NCI-H345 treated with DMSO at 0.1 percent for 48 hours (cell line): ENCODE measurements at regions not wholly inside any gene's neighbourhood (a gene's known extent, or its start where the extent isn't known, plus 50 kb on each side); places are given as distances from the start of the nearest gene placed in this dataset.

Experiments used
- DNase-seq: peaks from one replicate; lab custom pipeline; 2025; ENCODE audit not compliant: unreplicated experiment; lab: John Stamatoyannopoulos, UW

GRCh38 chr5:2300861-2301574 is 418.3 kb upstream of the IRX4 start:
- no peak for DNase-seq

DNA sequence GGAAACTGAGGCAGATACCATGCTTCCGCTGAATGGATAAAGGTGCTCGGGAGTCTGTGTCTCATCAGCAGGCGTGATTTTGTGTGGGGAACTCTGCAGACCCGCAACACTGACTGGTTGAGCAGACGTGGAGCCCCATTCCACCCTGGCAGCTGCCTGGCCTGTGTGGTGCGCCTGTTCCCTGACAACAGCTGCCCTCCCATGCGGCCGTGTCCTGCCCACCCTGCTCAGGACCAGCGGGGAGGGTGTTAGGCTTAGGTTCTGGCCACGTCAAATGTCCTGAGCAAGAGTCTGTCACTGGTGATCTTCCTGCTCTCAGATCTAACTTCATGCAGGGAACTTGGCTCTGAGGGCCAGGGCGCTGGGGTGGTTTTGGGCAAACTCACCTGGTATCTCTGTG is 417.7 kb upstream of the IRX4 start:
- no peak for DNase-seq

- no peak for DNase-seq
Measured at GRCh38 chr5:2299388-2300220, 416.9 kb upstream of the IRX4 start.

DNA sequence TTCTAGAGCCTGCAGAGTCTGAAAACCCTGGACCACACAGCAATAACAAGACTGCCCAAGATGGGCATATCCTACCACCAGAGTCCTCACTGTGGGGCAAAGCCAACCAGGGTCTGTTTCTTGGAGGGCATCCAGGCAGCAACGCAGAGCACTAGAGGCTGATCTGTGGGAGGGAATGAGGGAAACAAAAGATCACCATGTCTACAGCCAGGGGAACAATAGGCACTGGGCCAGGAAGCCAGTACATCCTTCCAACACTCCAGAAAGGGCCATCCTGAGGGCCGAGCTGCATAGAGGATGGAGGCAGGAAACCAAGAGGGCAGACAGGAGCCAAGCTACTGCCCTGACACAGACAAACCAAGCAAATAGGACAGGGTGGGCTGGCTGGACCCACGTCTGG is 416.1 kb upstream of the IRX4 start:
- no peak for DNase-seq

DNA sequence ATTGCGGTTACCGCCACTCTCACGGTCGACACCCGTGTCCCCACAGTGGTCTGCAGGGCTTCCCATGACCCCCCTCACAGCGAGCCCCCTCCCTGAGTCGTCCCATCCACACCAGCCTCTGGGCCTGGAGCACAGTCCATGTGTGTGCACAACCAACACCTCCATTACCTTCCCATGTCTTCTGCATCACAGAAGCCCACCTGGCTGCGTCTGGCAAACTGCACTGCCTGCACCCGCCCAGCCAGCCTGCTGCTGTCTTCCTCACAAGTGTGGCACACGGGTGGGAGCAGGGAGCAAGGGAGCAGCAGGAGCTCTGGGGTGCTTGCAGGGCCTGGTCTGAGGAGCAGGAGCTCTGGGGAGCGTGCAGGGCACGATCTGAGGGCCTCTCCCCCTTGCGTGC is 415.3 kb upstream of the IRX4 start:
- DNase-seq = no peak

GRCh38 chr5:2295476-2295875 is 412.8 kb upstream of the IRX4 start:
- no peak for DNase-seq

DNA sequence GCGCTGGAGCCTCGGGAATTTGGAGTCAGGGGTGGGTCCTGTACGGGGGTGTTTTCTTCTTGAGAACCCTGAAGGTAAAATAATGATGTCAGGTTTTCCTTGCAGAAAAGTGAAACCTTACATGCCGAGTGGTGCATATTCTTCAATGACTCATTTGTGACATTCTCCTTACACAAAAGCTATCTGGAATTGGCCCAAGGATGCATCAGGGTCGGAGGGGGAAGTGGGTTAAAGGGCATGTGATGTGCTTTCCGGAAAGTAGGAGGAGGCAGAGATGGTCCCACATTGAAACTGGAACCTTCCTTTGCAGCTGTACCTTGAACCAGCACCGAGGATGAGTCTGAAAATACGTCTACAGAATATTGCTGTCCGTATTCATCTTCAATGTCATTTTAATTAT is 411.2 kb upstream of the IRX4 start:
- no peak for DNase-seq

DNA sequence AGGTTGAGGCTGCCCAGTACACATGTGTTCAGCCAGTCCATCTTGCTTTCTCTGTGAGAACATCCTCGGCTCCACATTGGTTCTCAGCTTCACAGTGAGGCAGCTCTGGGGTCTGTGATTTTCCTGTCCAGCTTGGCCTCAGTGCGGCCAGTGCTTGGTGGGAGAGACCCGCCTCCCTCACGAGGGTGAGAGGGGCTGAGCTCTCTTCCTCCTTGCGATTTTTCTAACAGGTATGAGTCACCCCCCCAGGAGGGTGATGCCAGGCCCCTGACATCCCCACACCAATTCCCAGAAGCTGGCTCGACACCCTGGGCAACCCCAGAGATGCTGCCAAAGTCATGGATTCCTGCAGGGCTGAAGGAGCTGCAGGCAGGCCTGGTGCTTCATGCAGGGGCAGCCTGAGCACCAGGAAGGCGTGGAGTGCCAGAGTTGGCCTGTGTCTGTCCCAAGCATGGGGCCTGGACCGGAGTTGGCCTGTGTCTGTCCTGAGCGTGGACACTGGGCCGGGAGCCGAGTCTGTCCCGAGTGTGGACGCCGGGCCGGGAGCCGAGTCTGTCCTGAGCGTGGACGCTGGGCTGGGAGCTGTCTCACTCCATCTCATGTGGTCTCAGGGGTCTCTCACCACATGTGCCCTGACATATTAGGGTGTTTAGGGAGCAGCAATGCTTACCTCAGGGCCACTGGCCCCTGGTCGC is 408.6 kb upstream of the IRX4 start:
- no peak for DNase-seq

DNA sequence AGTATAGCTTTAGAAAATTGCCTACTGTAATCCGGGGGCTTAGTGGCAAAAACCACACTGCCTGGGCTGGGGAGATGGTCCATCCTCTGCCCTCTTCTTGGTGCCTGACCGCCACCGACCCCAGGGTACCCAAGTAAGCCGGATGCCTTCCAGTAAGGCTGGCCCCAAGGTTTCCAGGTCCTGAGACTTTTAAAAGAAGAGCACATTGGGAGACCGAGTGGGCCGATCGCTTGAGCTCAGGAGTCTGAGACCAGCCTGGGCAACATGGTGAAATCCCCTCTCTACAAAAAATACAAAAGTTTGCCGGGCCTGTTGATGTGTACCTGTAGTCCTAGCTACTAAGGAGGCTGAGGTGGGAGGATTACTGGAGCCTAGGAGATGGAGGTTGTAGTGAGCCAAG is 406.7 kb upstream of the IRX4 start:
- DNase-seq = no peak

DNA sequence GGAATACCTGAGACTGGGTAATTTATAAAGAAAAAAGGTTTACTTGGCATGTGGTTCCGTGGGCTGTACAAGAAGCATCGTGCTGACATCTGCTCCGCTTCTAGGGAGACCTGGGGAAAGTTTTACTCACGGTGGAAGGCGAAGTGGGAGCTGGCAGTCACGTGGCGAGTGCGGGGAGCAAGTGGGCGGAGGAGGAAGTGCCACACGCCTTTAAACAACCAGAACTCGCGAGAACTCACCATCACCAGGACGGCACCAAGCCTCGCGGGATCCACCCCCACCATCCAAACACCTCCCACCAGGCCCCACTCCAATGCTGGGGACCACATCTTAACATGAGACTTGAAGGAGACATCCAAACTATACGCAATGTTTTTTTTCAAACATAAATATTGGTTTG is 406.2 kb upstream of the IRX4 start:
- DNase-seq = no peak

DNA sequence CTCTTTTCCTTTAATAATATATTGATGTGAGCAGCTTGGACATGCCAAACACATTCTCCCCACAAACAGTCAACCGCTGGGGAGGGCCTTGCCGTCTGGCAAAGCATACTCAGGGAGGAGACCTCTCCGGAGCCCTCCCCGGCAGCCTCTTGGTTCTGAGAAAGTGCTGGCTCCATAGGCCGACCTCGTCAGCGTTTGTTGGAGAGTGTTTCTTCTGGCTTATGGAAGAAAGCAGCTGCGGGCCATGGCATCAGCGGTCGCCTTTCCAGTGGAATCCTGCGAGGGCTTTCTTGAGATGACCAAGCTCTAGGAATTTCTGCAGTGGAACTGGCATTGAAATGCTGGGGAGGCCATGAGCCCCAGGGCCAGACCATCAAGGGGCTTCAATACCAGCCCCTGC is 405.7 kb upstream of the IRX4 start:
- DNase-seq = no peak

- DNase-seq = no peak
Measured at GRCh38 chr5:2286250-2286649, 403.5 kb upstream of the IRX4 start.

DNA sequence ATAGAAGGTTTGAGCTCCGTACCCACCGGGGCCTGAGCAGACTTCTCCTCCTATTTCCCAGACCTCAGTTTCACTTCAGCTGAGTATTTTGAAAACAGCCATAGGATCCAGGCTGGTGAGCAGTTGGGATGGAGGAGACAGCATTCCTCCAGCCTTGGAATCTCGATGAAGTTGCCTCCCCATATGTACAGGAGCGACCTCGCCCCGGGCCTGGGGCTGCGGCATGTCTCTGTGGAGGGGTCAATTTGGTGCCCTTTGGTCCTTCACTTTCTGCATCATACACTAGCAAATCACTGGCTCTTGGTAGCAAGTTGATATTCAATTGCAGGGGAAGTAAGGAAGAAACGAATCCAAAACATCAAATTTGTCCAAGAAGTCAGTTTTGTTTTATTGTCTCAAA is 402.0 kb upstream of the IRX4 start:
- DNase-seq = no peak

DNA sequence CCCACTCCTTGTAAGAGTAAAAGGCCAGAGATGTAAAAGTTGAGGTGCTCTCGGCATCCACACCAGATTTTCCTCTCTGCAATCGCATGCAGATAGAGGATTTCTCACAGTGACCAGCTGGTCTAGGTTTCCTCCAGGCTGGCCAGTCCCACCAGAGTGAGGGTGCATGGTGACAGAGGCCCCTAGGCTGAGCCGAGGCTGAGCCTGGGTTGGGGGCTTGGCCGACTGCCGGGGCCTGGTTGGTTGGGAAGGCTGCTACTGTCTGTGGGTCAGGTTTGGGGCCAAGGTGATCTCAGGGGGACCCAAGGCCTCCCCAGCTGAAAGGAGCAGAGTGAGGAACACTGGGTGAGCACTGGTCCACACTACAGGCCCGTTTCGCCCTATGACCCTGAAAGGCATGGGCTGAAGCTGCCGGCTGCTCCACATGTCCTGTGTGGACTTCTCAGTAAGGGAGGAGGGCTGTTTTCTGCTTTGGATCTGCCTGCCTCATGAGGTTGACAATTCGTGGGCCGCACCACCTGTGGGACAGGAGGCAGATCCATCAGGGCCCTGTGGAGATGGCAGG is 400.8 kb upstream of the IRX4 start:
- DNase-seq = no peak

GRCh38 chr5:2282893-2283292 is 400.2 kb upstream of the IRX4 start:
- no peak for DNase-seq

DNA sequence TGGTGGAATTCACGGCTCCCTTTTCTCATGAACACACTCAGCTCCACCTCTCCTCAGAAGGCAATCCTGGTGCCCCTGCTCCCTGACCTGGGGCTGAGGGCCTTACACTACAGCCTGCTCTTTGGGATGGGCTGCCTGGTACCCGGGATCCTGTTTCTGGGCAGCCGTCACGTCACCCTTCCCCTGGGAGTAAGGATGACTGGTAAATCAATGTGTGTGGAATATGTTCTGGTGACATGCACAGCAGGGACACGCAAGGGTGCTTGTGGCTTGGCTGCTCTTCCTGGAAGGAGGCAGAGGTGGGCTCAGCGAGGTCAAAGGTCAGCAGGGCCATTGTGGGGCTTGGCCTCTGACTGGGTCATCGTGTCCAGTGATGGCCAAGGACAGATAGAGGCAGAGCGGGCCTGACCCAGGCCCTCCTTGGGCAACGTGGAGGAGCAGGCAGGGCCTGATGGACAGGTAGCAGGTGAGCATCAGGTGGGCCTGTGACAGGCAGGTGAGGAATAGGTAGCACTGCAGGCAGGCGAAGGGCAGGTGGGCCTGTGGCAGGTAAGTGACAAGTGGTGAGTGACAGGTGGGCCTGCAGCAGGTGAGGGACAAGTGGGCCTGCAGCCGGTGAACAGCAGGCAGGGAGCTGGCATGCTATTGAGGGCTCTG is 399.4 kb upstream of the IRX4 start:
- no peak for DNase-seq

DNA sequence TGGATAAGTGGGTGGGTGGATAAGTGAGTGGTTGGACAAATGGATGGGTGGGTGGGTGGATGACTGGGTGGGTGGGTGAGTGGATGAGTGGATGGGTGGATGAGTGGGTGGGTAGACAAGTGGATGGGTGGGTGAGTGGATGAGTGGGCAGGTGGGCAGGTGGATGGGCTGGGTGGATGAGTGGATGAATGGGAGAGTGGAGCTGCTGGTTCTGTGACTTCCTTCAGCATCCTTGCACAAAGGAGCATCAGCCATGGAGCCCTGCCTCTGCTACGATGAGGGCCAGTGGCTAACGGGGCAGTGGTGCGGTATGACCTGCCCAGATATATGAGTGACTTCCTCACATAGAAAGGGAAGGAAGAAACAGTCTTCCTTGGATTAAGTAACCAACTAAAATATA is 398.7 kb upstream of the IRX4 start:
- no peak for DNase-seq

DNA sequence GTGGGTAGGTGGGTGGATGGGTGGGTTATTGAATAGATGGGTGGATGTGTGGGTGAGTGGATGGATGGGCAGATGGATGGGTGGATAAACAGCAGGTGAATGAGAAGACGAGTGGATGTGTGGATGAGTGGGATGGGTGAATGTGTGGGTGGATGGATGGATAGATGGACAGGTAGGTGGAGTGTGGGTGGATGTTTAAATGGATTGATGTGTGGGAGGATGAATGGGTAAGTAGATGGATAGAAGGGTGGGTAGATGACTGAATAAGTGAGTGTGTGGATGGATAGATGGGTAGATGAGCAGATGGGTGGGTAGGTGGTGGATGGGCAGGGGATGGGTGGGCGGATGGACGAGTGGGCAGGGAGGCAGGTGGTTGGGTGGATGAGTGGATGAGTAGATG is 397.6 kb upstream of the IRX4 start:
- no peak for DNase-seq

- DNase-seq = no peak
Measured at GRCh38 chr5:2278825-2279456, 396.2 kb upstream of the IRX4 start.

GRCh38 chr5:2277886-2278285 is 395.2 kb upstream of the IRX4 start:
- DNase-seq = no peak

DNA sequence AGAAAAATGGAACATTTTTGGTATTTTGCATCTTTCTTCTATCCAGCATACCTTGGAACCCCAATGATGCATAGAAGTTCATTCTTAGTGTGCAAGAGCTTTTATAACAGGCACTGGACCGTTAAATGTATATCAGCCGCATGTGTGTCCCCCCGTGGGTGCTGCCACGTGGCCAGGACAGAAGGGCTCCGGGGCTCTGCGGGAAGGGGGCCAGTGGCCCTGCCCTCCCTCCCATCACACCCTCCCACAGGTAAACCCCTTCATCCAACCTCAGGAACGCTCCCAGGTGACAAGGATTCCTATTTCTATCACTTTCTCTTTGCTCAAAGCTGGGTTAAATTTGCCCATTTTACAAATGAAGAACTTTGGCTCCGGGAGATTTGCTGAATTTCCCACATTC is 393.4 kb upstream of the IRX4 start:
- DNase-seq = no peak
